Testis (tissue), 2 donors: ENCODE measurements at regions not wholly inside any gene's neighbourhood (a gene's known extent, or its start where the extent isn't known, plus 50 kb on each side); places are given as distances from the start of the nearest gene placed in this dataset.

ENCODE experiments used
- CTCF ChIP-seq, 3 experiments: fragments of 450-650 bp in 2 of 3; fragments of 200-600 bp in 1 of 3; sonication (generic) in 1 of 3; IDR thresholded peaks; one replicate each; pipeline ENCODE4 v1.5.1; 2016 to 2019; ENCODE audit warnings: antibody characterized with exemption in 3 of 3, mild to moderate bottlenecking in 2 of 3, moderate library complexity in 1 of 3
- POLR2A ChIP-seq: fragments of 450-650 bp; IDR thresholded peaks from one replicate; pipeline ENCODE4 v1.6.1; 2017; ENCODE audit warnings: antibody characterized with exemption, mild to moderate bottlenecking, moderate library complexity

- TF ChIP-seq CTCF (IDR thresholded peaks at IDR 0.05) (no peak), POLR2A (no peak)
Measured at GRCh38 chr3:88362428-88362827, 212.7 kb downstream of the C3orf38 start.
